ENCODE measurements at regions not wholly inside any gene's neighbourhood (a gene's known extent, or its start where the extent isn't known, plus 50 kb on each side); places are given as distances from the start of the nearest gene placed in this dataset.
"Not testable (repeated sequence)": the region's sequence is repeated elsewhere in the genome, so short reads cannot be mapped to it uniquely, and the experiment has no call there.

DNA sequence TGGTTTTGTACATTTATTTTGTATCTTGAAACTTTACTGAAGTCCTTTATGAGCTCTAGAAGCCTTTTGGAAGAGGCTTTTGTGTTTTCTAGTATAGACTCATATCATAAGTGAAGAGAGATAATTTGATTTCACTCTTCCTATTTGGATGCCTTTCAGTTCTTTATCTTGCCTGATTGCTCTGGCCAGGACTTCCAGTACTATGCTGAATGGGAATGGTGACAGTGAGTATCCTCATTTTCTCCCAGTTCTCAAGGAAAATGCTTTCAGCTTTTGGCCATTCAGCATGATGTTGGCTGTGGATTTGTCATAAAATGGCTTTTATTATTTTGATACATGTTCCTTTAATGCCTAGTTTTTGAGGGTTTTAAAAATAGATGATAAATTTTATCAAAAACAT lies 1061.3 kb downstream of the STPG2 start:
- no peaks in the 10 kb centered on the region for H3K9me3 Mint-ChIP-seq (ENCODE audit: unreplicated experiment)
- Histone ChIP-seq H3K9ac (ENCODE audit: low read length) (no peak overlapping the region), H3K27ac (ENCODE audit: low read depth, low read length) (no peak overlapping the region), H3K4me2 (ENCODE audit: low read length) (no peak overlapping the region), H3K27me3 (ENCODE audit: insufficient read depth, low read length) (no peaks in the 10 kb centered on the region), H3K36me3 (ENCODE audit: insufficient read depth, low read length) (no peaks in the 10 kb centered on the region), H3K79me2 (ENCODE audit: insufficient read depth, low read length) (no peaks in the 10 kb centered on the region), H3K4me1 (ENCODE audit: insufficient read depth, low read length) (no peaks in the 10 kb centered on the region), H3K4me3 (ENCODE audit: insufficient read depth, low read depth, low read length) (no peak overlapping the region), H3K9me3 (ENCODE audit: insufficient read depth, low read depth, low read length) (no peaks in the 10 kb centered on the region), H2AFZ (ENCODE audit: low read depth, low read length) (no peak overlapping the region), H4K20me1 (ENCODE audit: insufficient read depth, low read length) (no peaks in the 10 kb centered on the region)
- H3K4me1 Mint-ChIP-seq (ENCODE audit: low read depth, unreplicated experiment), result no peaks in the 10 kb centered on the region
- H3K27me3 Mint-ChIP-seq (ENCODE audit: low read depth, unreplicated experiment), result no peaks in the 10 kb centered on the region
- FAIRE-seq (no peak), DNase-seq (ENCODE audit: low read depth) (no peak)
- no peaks in the 10 kb centered on the region for H3K36me3 Mint-ChIP-seq (ENCODE audit: low read depth, unreplicated experiment)
- TF ChIP-seq, protein P1, sequence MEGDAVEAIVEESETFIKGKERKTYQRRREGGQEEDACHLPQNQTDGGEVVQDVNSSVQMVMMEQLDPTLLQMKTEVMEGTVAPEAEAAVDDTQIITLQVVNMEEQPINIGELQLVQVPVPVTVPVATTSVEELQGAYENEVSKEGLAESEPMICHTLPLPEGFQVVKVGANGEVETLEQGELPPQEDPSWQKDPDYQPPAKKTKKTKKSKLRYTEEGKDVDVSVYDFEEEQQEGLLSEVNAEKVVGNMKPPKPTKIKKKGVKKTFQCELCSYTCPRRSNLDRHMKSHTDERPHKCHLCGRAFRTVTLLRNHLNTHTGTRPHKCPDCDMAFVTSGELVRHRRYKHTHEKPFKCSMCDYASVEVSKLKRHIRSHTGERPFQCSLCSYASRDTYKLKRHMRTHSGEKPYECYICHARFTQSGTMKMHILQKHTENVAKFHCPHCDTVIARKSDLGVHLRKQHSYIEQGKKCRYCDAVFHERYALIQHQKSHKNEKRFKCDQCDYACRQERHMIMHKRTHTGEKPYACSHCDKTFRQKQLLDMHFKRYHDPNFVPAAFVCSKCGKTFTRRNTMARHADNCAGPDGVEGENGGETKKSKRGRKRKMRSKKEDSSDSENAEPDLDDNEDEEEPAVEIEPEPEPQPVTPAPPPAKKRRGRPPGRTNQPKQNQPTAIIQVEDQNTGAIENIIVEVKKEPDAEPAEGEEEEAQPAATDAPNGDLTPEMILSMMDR (IDR thresholded peaks at IDR 0.05; ENCODE audit: insufficient read depth, low read depth, low read length), result no peak
- no peak for TF ChIP-seq EZH2 (IDR thresholded peaks at IDR 0.05; ENCODE audit: insufficient read depth, low read length)
- H3K4me3 Mint-ChIP-seq (ENCODE audit: unreplicated experiment), result no peak overlapping the region
- H3K27ac Mint-ChIP-seq (ENCODE audit: unreplicated experiment), result no peak overlapping the region

DNA sequence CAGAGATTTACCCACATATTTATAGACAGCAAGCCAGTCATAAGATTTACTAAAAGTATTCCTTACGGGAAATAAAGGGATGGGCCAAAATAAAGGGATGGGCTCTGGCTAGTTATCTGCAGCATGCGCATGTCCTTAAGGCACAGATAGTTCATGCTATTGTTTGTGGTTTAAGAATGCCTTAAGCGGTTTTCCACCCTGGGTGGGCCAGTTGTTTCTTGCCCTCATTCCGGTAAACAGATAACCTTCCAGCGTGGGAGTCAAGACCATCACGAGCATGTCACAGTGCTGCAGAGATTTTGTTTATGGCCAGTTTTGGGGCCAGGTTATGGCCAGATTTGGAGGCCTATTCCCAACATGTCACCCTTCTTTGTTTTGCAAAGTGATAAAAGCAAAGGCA lies 1046.2 kb downstream of the STPG2 start:
- H3K9me3 ChIP-seq (ENCODE audit: insufficient read depth, low read depth, low read length); H3K4me1 ChIP-seq (ENCODE audit: insufficient read depth, low read length); H3K27me3 Mint-ChIP-seq (ENCODE audit: low read depth, unreplicated experiment); H3K4me2 ChIP-seq (ENCODE audit: low read length); H3K4me3 Mint-ChIP-seq (ENCODE audit: unreplicated experiment); H3K36me3 Mint-ChIP-seq (ENCODE audit: low read depth, unreplicated experiment); DNase-seq (ENCODE audit: low read depth); H3K9me3 Mint-ChIP-seq (ENCODE audit: unreplicated experiment); H3K27ac Mint-ChIP-seq (ENCODE audit: unreplicated experiment); H3K36me3 ChIP-seq (ENCODE audit: insufficient read depth, low read length); H3K27ac ChIP-seq (ENCODE audit: low read depth, low read length); H3K9ac ChIP-seq (ENCODE audit: low read length); H2AFZ ChIP-seq (ENCODE audit: low read depth, low read length); H4K20me1 ChIP-seq (ENCODE audit: insufficient read depth, low read length); H3K4me1 Mint-ChIP-seq (ENCODE audit: low read depth, unreplicated experiment); H3K4me3 ChIP-seq (ENCODE audit: insufficient read depth, low read depth, low read length); H3K27me3 ChIP-seq (ENCODE audit: insufficient read depth, low read length); H3K79me2 ChIP-seq (ENCODE audit: insufficient read depth, low read length); FAIRE-seq: not testable (repeated sequence)

DNA sequence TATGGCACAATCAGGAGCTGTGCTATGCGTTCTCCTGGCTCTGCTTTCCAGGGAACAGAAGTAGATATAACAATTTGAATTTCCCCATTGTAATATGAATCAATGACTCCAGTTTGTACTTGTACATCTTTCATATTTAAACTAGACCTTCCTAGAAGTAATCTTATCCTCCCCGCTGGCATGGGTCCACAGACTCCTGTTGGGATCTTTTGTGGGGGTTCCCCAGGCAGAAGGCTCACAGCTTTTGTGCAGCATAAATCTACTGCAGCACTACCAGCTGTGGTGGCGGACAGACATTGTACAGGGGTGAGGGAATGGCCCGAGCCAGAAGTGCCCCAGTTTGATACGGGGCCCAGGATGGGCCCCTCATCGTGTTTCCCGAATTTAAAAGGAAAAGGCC lies 1042.1 kb downstream of the STPG2 start:
- H2AFZ ChIP-seq (ENCODE audit: low read depth, low read length); FAIRE-seq; H3K4me1 ChIP-seq (ENCODE audit: insufficient read depth, low read length); H3K4me3 ChIP-seq (ENCODE audit: insufficient read depth, low read depth, low read length); H4K20me1 ChIP-seq (ENCODE audit: insufficient read depth, low read length); DNase-seq (ENCODE audit: low read depth); H3K27me3 ChIP-seq (ENCODE audit: insufficient read depth, low read length); H3K27me3 Mint-ChIP-seq (ENCODE audit: low read depth, unreplicated experiment); H3K27ac ChIP-seq (ENCODE audit: low read depth, low read length); H3K36me3 Mint-ChIP-seq (ENCODE audit: low read depth, unreplicated experiment); H3K9me3 ChIP-seq (ENCODE audit: insufficient read depth, low read depth, low read length); H3K27ac Mint-ChIP-seq (ENCODE audit: unreplicated experiment); H3K4me2 ChIP-seq (ENCODE audit: low read length); H3K9ac ChIP-seq (ENCODE audit: low read length); H3K4me1 Mint-ChIP-seq (ENCODE audit: low read depth, unreplicated experiment); H3K9me3 Mint-ChIP-seq (ENCODE audit: unreplicated experiment); H3K79me2 ChIP-seq (ENCODE audit: insufficient read depth, low read length); H3K36me3 ChIP-seq (ENCODE audit: insufficient read depth, low read length); H3K4me3 Mint-ChIP-seq (ENCODE audit: unreplicated experiment): not testable (repeated sequence)

DNA sequence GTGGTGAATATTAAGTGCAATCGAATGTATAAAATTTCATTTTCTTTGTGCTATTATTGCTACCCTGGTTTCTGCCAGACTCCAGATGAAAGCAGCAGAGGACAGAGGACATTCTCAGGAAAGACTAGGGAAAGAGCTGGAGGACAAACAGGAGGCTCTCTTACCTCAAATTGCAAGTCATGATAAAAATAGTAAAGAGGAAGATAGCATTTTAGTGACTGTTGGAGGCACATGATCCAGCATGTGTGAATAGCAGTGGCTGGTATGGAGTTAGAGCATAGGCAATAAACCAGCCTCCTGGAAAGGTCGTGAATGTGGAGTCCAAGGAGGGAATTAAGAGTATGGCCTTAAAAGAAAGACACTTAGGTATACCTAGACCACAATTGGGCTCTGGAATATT lies 1040.0 kb downstream of the STPG2 start:
- H3K9me3 Mint-ChIP-seq (ENCODE audit: unreplicated experiment), result no peaks in the 10 kb centered on the region
- H3K9ac ChIP-seq (ENCODE audit: low read length), result no peak overlapping the region
- no peaks in the 10 kb centered on the region for H3K9me3 ChIP-seq (ENCODE audit: insufficient read depth, low read depth, low read length)
- FAIRE-seq (no peak), DNase-seq (ENCODE audit: low read depth) (no peak)
- no peak for TF ChIP-seq EZH2 (IDR thresholded peaks at IDR 0.05; ENCODE audit: insufficient read depth, low read length)
- H3K36me3 ChIP-seq (ENCODE audit: insufficient read depth, low read length), result no peaks in the 10 kb centered on the region
- no peak overlapping the region for H3K4me3 Mint-ChIP-seq (ENCODE audit: unreplicated experiment)
- H2AFZ ChIP-seq (ENCODE audit: low read depth, low read length), result no peak overlapping the region
- H3K27me3 Mint-ChIP-seq (ENCODE audit: low read depth, unreplicated experiment), result no peaks in the 10 kb centered on the region
- no peak overlapping the region for H3K27ac Mint-ChIP-seq (ENCODE audit: unreplicated experiment)
- no peak overlapping the region for H3K4me2 ChIP-seq (ENCODE audit: low read length)
- H3K4me1 Mint-ChIP-seq (ENCODE audit: low read depth, unreplicated experiment), result no peaks in the 10 kb centered on the region
- H3K4me3 ChIP-seq (ENCODE audit: insufficient read depth, low read depth, low read length), result no peak overlapping the region
- no peak overlapping the region for H3K27ac ChIP-seq (ENCODE audit: low read depth, low read length)
- no peaks in the 10 kb centered on the region for H3K27me3 ChIP-seq (ENCODE audit: insufficient read depth, low read length)
- H3K4me1 ChIP-seq (ENCODE audit: insufficient read depth, low read length), result no peaks in the 10 kb centered on the region
- H4K20me1 ChIP-seq (ENCODE audit: insufficient read depth, low read length), result no peaks in the 10 kb centered on the region
- no peaks in the 10 kb centered on the region for H3K36me3 Mint-ChIP-seq (ENCODE audit: low read depth, unreplicated experiment)
- H3K79me2 ChIP-seq (ENCODE audit: insufficient read depth, low read length), result no peaks in the 10 kb centered on the region
